ENCODE measurements at regions not wholly inside any gene's neighbourhood (a gene's known extent, or its start where the extent isn't known, plus 50 kb on each side); places are given as distances from the start of the nearest gene placed in this dataset.

DNA sequence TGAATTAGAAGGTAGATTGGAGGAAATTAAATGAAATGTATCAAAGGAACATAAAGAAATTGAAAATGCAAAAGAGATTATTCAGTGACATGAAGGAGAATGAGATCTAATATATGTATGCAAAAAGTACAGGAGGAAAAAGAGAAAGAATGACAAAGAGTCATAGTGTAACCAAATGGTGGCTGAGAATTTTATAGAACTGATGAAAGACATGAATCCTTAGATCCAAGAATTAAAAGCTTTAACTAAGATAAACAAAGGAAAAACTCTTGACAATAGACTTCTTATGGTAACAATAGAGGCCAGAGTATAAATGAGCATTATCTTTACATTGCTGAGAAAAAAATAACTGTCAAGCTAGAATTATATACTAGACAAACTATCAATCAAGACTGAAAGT is 505.4 kb upstream of the CD180 start:
- Histone ChIP-seq H3K9me3 (ENCODE audit: control insufficient read depth in 1 of 2, insufficient read depth in 1 of 2, low read depth in 1 of 2, low read length in 2 of 2) (peaks cover 5% of the 10 kb centered on the region in 2 experiments; a peak in 2 of 4 replicates), H3K4me3 (replicated peaks in 1 of 2; ENCODE audit: low read depth in 1 of 2, low read length in 2 of 2) (no peak overlapping the region), H3K27me3 (ENCODE audit: insufficient read depth, low read length) (no peaks in the 10 kb centered on the region), H3K9me2 (ENCODE audit: insufficient read depth) (no peaks in the 10 kb centered on the region), H3K27ac (ENCODE audit: low read depth, low read length) (no peak overlapping the region), H3K36me3 (ENCODE audit: control insufficient read depth in 1 of 2, insufficient read depth in 2 of 2, low read length in 2 of 2) (no peaks in the 10 kb centered on the region), H3K79me2 (ENCODE audit: insufficient read depth, low read length) (no peaks in the 10 kb centered on the region), H3K4me1 (ENCODE audit: control insufficient read depth in 1 of 2, insufficient read depth in 2 of 2, low read length in 2 of 2) (no peaks in the 10 kb centered on the region), H3K9ac (ENCODE audit: low read length) (no peak overlapping the region), H3K4me2 (ENCODE audit: low read length) (no peak overlapping the region), H2AFZ (ENCODE audit: low read depth, low read length, poor library complexity, severe bottlenecking) (no peak overlapping the region), H4K20me1 (ENCODE audit: insufficient read depth) (no peaks in the 10 kb centered on the region)
- TF ChIP-seq, protein P1, sequence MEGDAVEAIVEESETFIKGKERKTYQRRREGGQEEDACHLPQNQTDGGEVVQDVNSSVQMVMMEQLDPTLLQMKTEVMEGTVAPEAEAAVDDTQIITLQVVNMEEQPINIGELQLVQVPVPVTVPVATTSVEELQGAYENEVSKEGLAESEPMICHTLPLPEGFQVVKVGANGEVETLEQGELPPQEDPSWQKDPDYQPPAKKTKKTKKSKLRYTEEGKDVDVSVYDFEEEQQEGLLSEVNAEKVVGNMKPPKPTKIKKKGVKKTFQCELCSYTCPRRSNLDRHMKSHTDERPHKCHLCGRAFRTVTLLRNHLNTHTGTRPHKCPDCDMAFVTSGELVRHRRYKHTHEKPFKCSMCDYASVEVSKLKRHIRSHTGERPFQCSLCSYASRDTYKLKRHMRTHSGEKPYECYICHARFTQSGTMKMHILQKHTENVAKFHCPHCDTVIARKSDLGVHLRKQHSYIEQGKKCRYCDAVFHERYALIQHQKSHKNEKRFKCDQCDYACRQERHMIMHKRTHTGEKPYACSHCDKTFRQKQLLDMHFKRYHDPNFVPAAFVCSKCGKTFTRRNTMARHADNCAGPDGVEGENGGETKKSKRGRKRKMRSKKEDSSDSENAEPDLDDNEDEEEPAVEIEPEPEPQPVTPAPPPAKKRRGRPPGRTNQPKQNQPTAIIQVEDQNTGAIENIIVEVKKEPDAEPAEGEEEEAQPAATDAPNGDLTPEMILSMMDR (IDR thresholded peaks at IDR 0.05 in 2 of 3, conservative IDR thresholded peaks at IDR 0.05 in 1 of 3; ENCODE audit: borderline replicate concordance in 1 of 3, insufficient read depth in 1 of 3, low read depth in 2 of 3, low read length in 2 of 3), result no peak
- no peak for TF ChIP-seq ZFX (IDR thresholded peaks at IDR 0.05)
- TF ChIP-seq, protein P2, sequence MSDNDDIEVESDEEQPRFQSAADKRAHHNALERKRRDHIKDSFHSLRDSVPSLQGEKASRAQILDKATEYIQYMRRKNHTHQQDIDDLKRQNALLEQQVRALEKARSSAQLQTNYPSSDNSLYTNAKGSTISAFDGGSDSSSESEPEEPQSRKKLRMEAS (IDR thresholded peaks at IDR 0.05), result no peak
- no peak for TF ChIP-seq JUND (IDR thresholded peaks at IDR 0.05)
- TF ChIP-seq POLR2A (IDR thresholded peaks at IDR 0.05; ENCODE audit: borderline replicate concordance, extremely low read depth, insufficient read depth, insufficient read length), result no peak
- no peak for TF ChIP-seq RAD21 (IDR thresholded peaks at IDR 0.05; ENCODE audit: low read depth)
- no peak for TF ChIP-seq ZNF274 (IDR thresholded peaks at IDR 0.05; ENCODE audit: low read depth, low read length)
- TF ChIP-seq, protein P3, sequence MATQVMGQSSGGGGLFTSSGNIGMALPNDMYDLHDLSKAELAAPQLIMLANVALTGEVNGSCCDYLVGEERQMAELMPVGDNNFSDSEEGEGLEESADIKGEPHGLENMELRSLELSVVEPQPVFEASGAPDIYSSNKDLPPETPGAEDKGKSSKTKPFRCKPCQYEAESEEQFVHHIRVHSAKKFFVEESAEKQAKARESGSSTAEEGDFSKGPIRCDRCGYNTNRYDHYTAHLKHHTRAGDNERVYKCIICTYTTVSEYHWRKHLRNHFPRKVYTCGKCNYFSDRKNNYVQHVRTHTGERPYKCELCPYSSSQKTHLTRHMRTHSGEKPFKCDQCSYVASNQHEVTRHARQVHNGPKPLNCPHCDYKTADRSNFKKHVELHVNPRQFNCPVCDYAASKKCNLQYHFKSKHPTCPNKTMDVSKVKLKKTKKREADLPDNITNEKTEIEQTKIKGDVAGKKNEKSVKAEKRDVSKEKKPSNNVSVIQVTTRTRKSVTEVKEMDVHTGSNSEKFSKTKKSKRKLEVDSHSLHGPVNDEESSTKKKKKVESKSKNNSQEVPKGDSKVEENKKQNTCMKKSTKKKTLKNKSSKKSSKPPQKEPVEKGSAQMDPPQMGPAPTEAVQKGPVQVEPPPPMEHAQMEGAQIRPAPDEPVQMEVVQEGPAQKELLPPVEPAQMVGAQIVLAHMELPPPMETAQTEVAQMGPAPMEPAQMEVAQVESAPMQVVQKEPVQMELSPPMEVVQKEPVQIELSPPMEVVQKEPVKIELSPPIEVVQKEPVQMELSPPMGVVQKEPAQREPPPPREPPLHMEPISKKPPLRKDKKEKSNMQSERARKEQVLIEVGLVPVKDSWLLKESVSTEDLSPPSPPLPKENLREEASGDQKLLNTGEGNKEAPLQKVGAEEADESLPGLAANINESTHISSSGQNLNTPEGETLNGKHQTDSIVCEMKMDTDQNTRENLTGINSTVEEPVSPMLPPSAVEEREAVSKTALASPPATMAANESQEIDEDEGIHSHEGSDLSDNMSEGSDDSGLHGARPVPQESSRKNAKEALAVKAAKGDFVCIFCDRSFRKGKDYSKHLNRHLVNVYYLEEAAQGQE (IDR thresholded peaks at IDR 0.05; ENCODE audit: low read depth), result no peak
- no peak for TF ChIP-seq EGR1 (IDR thresholded peaks at IDR 0.05; ENCODE audit: low read depth)
- ATAC-seq, result no peak
- ChIA-PET RAD21 (ENCODE audit: low non-redundant PET in 1 of 2, low total read pairs in 2 of 2, uncharacterized antibody in 2 of 2, unreplicated experiment in 2 of 2) (no interaction called here), CTCF (no interaction called here), POLR2A (no interaction called here)
- BruUV-seq (replicated peaks), result no TSS peak
- intact Hi-C loops (cut with micrococcal nuclease), result no loop called here
- DNase-seq (ENCODE audit: low read depth, low spot score), result no peak
